IPS-NIHi7 (cell line): ENCODE measurements at regions not wholly inside any gene's neighbourhood (a gene's known extent, or its start where the extent isn't known, plus 50 kb on each side); places are given as distances from the start of the nearest gene placed in this dataset.

ENCODE experiments used
- DNase-seq: peaks from one replicate; pipeline ENCODE4 v3.0.0; 2012; ENCODE audit warnings: mixed read lengths; ENCODE audit errors: extremely low spot score

DNA sequence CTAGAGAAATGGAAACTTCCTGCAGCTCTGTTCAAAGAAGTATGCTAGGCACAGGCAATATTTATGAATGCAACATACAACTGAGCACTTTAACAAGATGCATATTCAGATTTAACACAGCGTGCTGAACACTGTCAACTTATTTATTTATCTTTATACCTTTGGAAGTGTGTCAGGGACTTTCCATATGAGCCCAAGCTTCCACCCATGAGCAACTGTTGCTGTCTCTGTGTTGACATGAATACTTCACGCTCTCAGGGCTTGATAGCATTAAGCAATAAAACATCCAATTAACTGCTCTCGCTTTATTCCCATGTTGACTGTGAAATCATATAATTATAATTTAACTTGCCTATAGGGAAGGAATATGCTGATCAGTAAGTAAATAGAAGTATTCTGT lies 116.6 kb upstream of the ROBO1 start:
- no peak for DNase-seq

DNA sequence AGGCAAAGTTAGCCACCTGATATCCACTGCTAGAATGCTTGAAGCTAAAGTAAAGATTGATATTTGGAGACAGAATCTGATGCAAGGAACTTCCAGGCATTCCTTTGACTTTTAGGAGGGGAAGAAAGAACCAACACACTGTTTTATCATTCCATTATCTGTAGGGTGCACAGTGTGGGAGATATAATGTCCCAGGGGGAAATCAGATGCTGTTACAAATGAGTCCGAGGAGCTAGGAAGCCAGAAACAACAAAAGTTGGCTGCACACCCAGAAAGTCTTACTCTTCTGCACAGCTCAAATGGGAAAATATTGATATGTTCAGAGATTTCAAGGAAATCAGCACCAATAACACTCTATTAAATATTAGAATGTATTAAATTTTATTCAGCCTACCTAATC lies 113.6 kb upstream of the ROBO1 start:
- no peak for DNase-seq

DNA sequence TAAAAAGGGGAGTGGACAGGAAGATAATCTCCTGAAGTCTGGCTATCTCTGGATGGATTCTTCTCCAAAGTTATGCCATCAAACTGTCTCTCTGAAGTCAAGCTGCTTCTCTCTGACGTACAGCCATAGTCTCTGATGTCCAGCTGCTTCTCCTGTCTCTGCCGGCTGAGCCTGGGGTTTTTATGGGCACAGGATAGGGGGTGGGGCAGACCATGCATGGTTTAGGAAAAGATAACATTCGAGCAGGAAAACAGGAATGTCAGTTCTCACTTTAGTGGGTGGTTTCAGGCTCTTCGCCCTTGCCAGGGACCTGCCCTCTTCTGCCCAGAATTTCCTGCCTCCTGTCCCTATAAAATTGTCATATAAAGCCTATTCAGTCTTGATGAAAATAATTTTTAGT lies 110.9 kb upstream of the ROBO1 start:
- no peak for DNase-seq

DNA sequence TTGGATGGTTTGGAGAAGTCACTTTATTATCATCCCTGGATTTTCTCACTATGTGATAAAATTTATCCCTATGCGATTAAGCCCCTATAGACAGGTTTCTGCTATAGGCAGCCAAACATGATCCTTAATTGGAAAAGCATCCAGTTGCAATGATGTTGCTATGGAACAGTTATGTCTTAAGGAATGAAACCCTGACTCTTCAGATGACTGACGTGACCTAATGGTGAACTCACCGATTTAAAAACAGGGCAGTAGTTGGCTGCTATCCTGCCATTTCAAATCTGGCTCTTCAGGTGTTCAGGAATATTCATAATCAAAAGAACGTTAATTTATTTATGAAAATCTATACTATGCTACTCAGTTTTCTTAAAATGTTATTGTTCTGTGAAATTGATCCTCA lies 106.8 kb upstream of the ROBO1 start:
- no peak for DNase-seq

DNA sequence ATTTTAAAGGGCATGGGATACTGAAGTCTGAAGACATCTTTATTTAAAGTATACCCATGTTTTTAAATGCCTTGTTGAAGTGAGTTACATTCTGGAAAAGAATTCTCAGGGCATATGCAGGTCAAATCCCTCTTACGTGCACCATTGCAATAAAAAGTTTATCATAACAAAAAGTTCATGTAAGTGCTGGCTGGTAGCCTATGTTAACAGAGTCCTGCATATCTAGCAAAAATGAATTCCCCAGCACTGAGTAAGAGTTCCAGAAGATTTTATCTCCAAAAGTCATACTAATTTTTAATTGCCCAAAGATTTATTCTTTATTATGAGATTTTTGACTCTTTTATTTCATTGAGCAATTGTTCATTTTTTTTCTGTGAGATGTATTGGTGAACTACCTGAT lies 104.7 kb upstream of the ROBO1 start:
- no peak for DNase-seq

DNA sequence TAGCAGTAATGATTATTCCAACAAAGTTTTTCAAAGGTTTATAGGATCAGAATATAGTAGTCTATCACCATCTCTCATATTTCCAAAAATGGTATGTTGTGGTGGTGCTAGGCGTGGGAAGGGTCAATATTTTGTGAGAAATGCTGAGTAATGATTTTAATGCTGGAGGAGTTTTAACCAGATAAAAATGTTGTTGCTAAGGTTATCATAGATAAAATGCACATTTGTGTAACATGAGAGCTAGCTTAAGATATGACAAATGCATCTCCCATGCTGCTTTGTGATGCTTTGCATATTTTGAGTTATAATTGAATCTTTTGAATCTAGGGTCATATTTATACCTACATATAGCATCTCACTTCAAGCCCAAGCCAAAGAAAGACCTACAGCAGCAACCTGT lies 103.9 kb upstream of the ROBO1 start:
- no peak for DNase-seq

DNA sequence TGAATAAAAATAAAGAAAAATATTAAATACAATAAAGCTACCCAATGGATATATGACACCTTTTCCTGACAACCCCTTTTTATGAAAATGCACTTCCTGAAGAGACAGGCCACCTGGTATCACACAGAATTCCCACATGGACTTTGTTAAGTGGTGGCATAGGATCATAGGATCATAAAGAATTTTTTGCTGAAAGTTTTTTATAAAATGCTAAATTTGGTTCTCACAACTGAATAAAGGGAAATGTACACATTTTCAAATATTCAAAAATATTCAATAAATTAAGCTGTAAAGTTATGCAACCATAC lies 102.5 kb upstream of the ROBO1 start:
- DNase-seq, result no peak

DNA sequence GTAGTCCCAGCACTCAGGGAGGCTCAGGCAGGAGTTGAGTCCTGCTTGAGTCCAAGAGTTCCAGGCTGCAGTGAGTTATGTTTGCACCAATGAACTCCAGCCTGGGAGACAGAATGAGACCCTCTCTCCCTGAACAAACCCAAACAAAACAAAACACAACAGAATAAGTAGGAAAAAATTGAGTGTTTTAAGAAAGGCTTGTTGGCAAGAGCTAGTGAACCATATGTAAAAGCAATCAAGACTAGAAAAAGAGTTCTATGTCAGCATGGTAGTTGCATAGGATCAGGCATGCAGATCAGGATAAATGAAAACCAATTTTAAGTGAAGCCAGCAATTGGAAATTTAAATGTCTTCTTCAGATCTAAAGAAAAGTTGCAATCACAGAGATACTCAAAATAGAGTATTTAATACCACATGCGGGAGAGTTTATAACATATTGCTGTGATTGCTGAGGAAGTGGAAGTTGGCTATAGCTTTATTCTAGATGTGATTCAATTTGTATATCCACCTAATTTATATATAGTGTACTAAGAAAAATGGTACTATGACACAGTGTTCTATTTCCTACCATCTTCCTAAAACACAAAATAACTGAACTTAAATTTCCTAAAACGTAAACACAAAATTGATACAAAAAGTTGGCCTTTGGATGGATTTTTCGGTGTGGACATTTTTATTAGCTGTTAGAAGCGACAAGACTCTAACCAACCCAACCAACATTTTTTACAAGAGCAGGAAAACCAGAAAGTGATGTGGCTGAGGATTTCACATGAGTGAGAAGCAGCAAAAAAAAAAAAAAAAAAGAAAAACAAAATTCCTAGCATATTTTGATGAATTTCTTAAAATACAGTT lies 101.9 kb upstream of the ROBO1 start:
- DNase-seq, result no peak

DNA sequence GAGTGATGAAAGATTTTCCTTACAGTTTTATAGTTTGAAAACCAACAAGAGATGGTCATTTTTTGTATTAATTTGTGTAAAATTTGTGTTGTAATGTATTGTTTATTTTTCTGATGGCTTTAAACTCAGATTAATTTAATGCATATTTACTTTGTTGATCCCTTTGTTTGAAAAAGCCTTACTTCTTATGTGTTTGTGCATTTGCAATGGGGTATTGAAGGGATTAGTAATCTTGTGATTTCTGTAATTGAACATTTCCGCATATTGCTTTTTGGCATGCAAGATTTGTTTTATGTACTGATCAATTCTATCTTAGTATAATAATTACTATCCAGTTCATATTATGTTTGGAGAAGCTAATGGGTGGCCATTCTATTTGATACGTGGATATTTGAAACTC lies 98.4 kb upstream of the ROBO1 start:
- DNase-seq, result no peak

DNA sequence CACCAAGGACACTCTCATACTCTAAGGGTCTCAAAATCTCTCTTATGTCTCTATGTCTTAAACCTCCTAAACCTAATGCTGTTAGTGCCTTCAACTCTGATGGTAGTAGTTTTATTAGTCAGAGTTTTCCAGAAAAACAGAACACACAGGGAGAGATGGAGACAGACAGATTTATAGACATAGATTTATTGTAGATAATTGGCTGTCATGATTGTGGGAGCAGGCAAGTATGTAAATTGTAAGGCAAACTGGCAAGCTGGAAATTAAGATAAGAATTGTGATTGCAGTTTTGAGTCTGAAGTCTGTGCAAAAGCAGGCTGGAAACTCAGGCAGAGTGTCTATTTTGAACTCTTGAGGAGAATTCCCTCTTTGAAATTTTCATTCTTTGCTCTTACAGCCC lies 96.3 kb upstream of the ROBO1 start:
- DNase-seq, result no peak

DNA sequence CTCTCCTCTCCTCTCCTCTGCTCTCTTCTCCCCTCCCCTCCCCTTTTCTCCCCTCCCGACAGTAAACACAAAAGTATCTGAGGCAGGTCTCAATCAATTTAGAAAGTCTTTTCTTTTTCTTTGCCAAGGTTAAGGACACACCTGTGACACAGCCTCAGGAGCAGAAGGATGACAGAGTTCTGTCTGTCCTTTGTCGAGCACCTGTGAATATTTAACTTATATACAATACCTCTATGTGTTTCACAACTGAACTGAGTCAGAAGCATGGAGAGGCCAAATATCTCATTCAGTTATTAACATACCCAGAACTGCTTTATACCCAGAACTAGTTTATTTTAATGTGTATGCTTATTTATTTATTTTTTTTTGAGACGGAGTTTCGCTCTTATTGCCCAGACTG lies 81.1 kb upstream of the ROBO1 start:
- DNase-seq, result no peak

DNA sequence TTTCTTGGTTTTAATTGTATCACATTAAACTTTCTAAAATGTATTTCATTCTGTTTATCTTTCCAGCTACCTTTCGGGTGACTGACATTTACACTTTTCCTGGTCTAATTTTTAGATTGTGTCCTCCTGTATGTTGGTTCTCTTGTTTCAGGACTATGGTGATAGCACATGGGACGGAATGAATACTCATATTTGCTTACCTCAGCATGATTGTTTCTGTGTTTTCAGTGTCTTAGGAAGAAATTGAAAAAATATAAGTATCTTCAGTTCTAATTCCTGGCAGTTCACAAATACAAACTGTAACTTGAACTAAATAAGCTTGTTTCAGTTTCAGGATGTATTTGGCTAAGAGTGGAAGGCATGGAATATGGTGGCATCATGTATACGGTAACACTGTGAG lies 80.1 kb upstream of the ROBO1 start:
- DNase-seq, result no peak

DNA sequence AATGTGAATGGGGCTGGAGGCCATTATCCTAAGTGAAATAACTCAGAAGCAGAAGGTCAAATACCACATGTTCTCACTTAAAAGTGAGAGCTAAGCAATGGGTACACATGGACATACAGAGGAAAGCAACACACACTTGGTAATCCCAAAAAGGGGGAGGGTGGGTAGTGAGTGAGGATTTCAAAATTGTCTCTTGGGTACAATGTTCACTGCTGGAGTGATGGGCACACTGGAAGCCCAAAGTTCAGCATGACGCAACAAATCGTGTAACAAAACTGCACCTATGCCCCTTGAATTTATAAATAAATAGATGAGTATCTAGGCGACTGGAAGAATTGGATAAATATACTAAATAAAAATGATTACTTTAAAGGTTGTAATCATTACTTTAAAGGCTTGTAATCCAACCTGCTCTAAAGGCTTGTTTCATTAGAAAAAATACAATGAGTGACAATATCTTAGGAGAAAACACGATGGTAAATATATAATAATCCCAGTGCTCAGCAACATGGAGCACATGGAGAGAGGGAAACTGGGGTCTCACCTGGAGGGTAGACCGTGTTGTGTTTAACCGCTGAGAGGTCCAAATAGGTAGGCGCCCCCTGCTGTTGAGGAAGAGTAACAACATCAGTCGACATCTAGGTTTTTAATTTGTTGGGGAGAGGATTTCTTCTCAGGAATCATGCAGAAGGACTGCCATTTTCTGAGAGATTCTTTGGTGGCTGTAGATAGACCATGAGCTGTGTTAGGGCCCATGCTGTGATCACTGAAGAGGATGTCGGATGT lies 78.5 kb upstream of the ROBO1 start:
- DNase-seq, result peak; percentile 20

DNA sequence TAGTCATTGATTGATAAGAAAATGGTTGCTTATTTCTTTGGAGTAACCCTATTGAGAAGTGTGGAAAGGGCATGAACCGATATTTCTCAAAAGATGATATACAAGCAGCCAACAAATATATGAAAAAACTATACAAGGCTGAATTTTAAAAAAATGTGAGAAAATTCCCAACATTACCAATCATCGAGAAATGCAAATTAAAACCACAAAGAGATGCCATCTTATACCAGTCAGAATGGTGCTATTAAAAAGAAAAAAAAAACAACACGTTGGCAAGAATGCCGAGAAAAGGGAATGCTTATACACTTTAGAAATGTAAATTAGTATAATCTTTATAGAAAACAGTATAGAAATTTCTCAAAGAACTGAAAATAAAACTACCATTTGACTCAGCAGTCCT lies 77.7 kb upstream of the ROBO1 start:
- DNase-seq, result no peak

DNA sequence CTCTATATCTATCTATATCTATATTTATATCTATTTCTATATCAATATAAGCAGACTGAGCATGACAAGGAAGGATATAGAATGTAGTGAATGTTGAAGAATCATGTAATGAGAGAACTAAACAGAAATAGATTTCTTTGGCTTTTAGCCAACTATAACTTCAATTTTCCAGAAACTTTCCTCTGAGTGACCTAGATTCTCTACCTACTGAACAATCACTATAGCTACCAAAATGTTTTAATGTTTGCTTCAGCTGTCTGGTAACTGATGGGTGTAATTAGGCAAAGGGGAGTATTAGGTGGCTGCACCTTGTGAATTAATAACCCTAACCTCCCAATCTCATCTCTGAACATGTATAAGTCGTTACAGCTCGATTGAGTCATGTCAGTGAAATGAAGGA lies 76.4 kb upstream of the ROBO1 start:
- DNase-seq, result no peak

DNA sequence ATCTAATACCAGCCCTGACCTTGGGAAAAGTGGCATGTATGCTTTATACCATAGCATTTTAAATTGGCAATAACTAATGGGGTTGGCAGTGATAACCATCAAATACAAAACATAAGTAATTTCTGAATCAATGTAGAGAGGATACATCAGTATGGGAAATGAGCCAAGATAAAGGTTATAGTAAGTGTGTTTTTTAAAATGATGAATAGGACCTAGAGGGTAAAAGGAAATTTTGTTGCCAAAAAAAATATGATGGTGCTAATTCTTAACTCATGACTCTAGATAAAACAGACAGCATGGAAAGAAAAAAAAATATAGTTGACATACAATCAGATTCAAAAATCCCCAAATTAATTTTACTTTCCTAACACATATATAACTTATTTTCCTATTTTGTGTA lies 75.4 kb upstream of the ROBO1 start:
- no peak for DNase-seq

DNA sequence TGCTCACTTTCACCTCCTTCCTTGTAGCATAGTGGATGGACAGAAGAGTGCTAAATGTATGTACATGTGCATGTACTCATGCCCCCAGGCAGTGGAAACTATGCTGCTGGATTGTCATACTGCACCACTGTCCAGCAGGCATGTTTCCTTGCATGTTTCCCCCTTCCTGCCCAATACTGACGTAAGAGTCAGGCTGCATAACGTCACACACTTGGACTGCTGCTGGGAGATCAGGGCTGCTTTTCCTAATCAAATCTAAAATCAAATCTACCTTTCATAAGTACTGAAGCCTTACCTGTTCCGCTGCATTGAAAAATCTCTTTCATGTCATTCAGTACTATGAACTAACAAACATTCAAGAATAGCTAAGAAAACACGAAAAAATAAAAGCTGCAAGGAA lies 67.9 kb upstream of the ROBO1 start:
- DNase-seq, result no peak

DNA sequence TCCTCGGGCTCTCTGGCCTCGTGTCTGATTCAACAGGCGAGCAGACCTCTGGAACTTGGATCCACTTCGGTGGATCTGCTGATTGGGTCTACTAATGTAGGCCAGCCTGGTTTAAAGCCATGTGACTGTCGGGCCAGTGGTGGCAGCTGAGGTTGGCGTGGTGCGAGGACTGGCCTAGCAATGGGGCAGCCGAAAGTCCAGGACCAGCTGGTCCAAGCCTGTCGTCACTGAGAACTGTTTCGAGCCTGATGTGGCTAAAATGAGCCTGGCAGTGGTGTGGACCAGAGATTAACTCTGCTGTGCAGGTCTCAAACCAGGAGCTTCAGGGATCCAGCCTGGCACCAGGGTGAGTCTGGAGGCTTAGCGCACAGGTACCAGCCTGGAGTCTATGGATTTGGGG lies 56.4 kb upstream of the ROBO1 start:
- DNase-seq, result no peak

DNA sequence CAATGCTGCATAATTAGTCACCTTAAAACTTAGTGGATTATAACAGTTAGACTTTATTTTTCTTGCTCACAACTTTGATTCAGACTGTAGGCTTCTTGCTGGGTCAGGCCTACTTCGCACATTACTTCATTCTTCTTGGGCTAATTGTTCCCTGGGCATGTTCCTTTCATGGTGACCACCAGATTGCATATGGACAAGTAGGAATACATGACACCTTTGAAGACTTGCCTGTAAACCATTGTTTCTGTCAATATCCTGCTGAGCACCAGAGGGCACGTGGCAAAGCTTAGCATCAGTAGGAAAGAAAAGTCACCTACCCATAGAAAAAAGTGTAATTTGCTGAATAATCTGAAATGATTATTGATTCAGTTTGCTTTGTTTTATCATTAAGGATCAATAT lies 54.3 kb upstream of the ROBO1 start:
- no peak for DNase-seq

DNA sequence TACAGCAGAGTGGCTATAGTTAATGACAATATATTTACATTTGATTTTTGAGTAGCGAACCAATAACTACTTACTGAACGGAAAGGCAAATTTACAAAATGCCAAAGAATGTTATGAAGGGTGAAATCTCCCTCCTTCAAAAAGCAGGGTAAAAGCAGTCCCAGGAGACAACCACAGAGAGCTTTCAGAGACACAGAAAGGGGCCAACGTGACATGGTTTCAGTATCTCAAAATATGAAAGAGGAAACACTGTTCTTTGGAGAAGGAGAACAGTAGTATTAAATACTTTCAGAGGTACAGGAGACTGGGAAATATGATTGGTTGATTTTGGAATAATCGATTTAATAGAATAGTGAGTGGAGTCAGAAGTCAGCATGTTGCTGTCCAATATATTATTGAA lies 52.3 kb upstream of the ROBO1 start:
- no peak for DNase-seq

DNA sequence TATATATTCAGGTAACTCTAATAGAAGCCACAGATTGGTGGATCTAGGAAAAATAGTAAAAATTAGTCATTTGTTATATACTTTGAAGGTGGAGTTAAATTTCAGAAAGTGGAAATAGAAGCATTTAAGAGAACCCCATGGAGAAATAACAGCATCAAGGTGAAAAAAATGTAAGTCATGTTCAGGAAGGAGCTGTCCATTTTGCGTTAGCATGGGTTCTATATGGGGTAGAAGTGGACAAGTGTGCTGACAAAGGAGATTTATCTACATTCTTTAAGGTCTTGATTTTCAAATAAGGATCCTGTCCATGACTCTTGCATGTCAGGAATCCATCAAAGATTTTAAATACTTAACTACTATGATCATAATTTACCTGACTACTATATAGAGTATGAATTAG lies 50.2 kb upstream of the ROBO1 start:
- no peak for DNase-seq
